ENCODE measurements at regions not wholly inside any gene's neighbourhood (a gene's known extent, or its start where the extent isn't known, plus 50 kb on each side); places are given as distances from the start of the nearest gene placed in this dataset.

- Mint-ChIP-seq H3K27ac (no peak overlapping the region), H3K4me1 (no peaks in the 10 kb centered on the region), H3K9me3 (no peaks in the 10 kb centered on the region), H3K4me3 (no peak overlapping the region), H3K36me3 (no peaks in the 10 kb centered on the region), H3K27me3 (peaks cover 14% of the 10 kb centered on the region)
- no peak for ATAC-seq (ENCODE audit: low read depth)
- no peak for DNase-seq (ENCODE audit: low spot score in 2 of 2)
These were observed 237.3 kb upstream of the CDH5 start for GRCh38 chr16:66129196-66129595.

GRCh38 chr16:66128371-66128770 lies 238.1 kb upstream of the CDH5 start:
- no peak overlapping the region for H3K4me3 Mint-ChIP-seq
- no peaks in the 10 kb centered on the region for H3K9me3 Mint-ChIP-seq
- H3K27me3 Mint-ChIP-seq: peaks cover 14% of the 10 kb centered on the region
- H3K4me1 Mint-ChIP-seq: no peaks in the 10 kb centered on the region
- no peak overlapping the region for H3K27ac Mint-ChIP-seq
- ATAC-seq (ENCODE audit: low read depth): no peak
- DNase-seq (ENCODE audit: low spot score in 2 of 2): no peak
- H3K36me3 Mint-ChIP-seq: no peaks in the 10 kb centered on the region

GRCh38 chr16:66127459-66128370 lies 238.8 kb upstream of the CDH5 start:
- no peaks in the 10 kb centered on the region for H3K9me3 Mint-ChIP-seq
- peaks cover 14% of the 10 kb centered on the region for H3K27me3 Mint-ChIP-seq
- H3K4me1 Mint-ChIP-seq: no peaks in the 10 kb centered on the region
- H3K27ac Mint-ChIP-seq: no peak overlapping the region
- no peak for ATAC-seq (ENCODE audit: low read depth)
- no peak overlapping the region for H3K4me3 Mint-ChIP-seq
- no peak for DNase-seq (ENCODE audit: low spot score in 2 of 2)
- no peaks in the 10 kb centered on the region for H3K36me3 Mint-ChIP-seq

- Mint-ChIP-seq H3K27me3 (peaks cover 7% of the 10 kb centered on the region), H3K9me3 (no peaks in the 10 kb centered on the region), H3K4me3 (no peak overlapping the region), H3K36me3 (no peaks in the 10 kb centered on the region), H3K4me1 (no peaks in the 10 kb centered on the region), H3K27ac (no peak overlapping the region)
- DNase-seq (ENCODE audit: low spot score in 2 of 2): no peak
- no peak for ATAC-seq (ENCODE audit: low read depth)
These were observed 245.0 kb upstream of the CDH5 start for GRCh38 chr16:66121466-66121865.

- H3K4me1 Mint-ChIP-seq: no peaks in the 10 kb centered on the region
- H3K9me3 Mint-ChIP-seq: no peaks in the 10 kb centered on the region
- no peaks in the 10 kb centered on the region for H3K36me3 Mint-ChIP-seq
- no peak for ATAC-seq (ENCODE audit: low read depth)
- DNase-seq (ENCODE audit: low spot score in 2 of 2): no peak
- H3K27ac Mint-ChIP-seq: no peak overlapping the region
- no peak overlapping the region for H3K4me3 Mint-ChIP-seq
- H3K27me3 Mint-ChIP-seq: peaks cover 7% of the 10 kb centered on the region
These were observed 245.8 kb upstream of the CDH5 start for GRCh38 chr16:66120656-66121055.

- no peak overlapping the region for H3K4me3 Mint-ChIP-seq
- no peaks in the 10 kb centered on the region for H3K9me3 Mint-ChIP-seq
- DNase-seq (ENCODE audit: low spot score in 2 of 2) (no peak), ATAC-seq (ENCODE audit: low read depth) (no peak)
- no peaks in the 10 kb centered on the region for H3K27me3 Mint-ChIP-seq
- no peaks in the 10 kb centered on the region for H3K36me3 Mint-ChIP-seq
- no peak overlapping the region for H3K27ac Mint-ChIP-seq
- no peaks in the 10 kb centered on the region for H3K4me1 Mint-ChIP-seq
These were observed 250.1 kb upstream of the CDH5 start for GRCh38 chr16:66116163-66117002.

- no peaks in the 10 kb centered on the region for H3K36me3 Mint-ChIP-seq
- H3K27me3 Mint-ChIP-seq: no peaks in the 10 kb centered on the region
- no peak for ATAC-seq (ENCODE audit: low read depth)
- no peak overlapping the region for H3K4me3 Mint-ChIP-seq
- no peaks in the 10 kb centered on the region for H3K9me3 Mint-ChIP-seq
- no peak for DNase-seq (ENCODE audit: low spot score in 2 of 2)
- no peak overlapping the region for H3K27ac Mint-ChIP-seq
- no peaks in the 10 kb centered on the region for H3K4me1 Mint-ChIP-seq
These were observed 251.1 kb upstream of the CDH5 start for GRCh38 chr16:66115373-66115772.

- H3K9me3 Mint-ChIP-seq: no peaks in the 10 kb centered on the region
- no peak overlapping the region for H3K4me3 Mint-ChIP-seq
- no peaks in the 10 kb centered on the region for H3K4me1 Mint-ChIP-seq
- ATAC-seq (ENCODE audit: low read depth) (no peak), DNase-seq (ENCODE audit: low spot score in 2 of 2) (no peak)
- H3K27me3 Mint-ChIP-seq: peaks cover 6% of the 10 kb centered on the region
- H3K27ac Mint-ChIP-seq: no peak overlapping the region
- no peaks in the 10 kb centered on the region for H3K36me3 Mint-ChIP-seq
These were observed 253.3 kb upstream of the CDH5 start for GRCh38 chr16:66113223-66113622.

- H3K4me3 Mint-ChIP-seq: no peak overlapping the region
- peaks cover 7% of the 10 kb centered on the region for H3K27me3 Mint-ChIP-seq
- ATAC-seq (ENCODE audit: low read depth): no peak
- no peaks in the 10 kb centered on the region for H3K36me3 Mint-ChIP-seq
- DNase-seq (ENCODE audit: low spot score in 2 of 2): no peak
- H3K9me3 Mint-ChIP-seq: no peaks in the 10 kb centered on the region
- H3K4me1 Mint-ChIP-seq: no peaks in the 10 kb centered on the region
- no peak overlapping the region for H3K27ac Mint-ChIP-seq
These were observed 256.8 kb upstream of the CDH5 start for GRCh38 chr16:66109677-66110076.

GRCh38 chr16:66107661-66108060 lies 258.8 kb upstream of the CDH5 start:
- H3K36me3 Mint-ChIP-seq: no peaks in the 10 kb centered on the region
- H3K4me1 Mint-ChIP-seq: no peaks in the 10 kb centered on the region
- H3K9me3 Mint-ChIP-seq: no peaks in the 10 kb centered on the region
- no peak overlapping the region for H3K27ac Mint-ChIP-seq
- peaks cover 7% of the 10 kb centered on the region for H3K27me3 Mint-ChIP-seq
- no peak for DNase-seq (ENCODE audit: low spot score in 2 of 2)
- no peak for ATAC-seq (ENCODE audit: low read depth)
- H3K4me3 Mint-ChIP-seq: no peak overlapping the region

- DNase-seq (ENCODE audit: low spot score in 2 of 2) (no peak), ATAC-seq (ENCODE audit: low read depth) (no peak)
- H3K4me1 Mint-ChIP-seq: no peaks in the 10 kb centered on the region
- peaks cover 2% of the 10 kb centered on the region for H3K27me3 Mint-ChIP-seq
- peaks cover 1% of the 10 kb centered on the region for H3K9me3 Mint-ChIP-seq
- no peaks in the 10 kb centered on the region for H3K36me3 Mint-ChIP-seq
- H3K27ac Mint-ChIP-seq: no peak overlapping the region
- no peak overlapping the region for H3K4me3 Mint-ChIP-seq
These were observed 263.3 kb upstream of the CDH5 start for GRCh38 chr16:66103211-66103610.

- ATAC-seq (ENCODE audit: low read depth) (no peak), DNase-seq (ENCODE audit: low spot score in 2 of 2) (no peak)
- Mint-ChIP-seq H3K27ac (no peak overlapping the region), H3K9me3 (peaks cover 1% of the 10 kb centered on the region), H3K27me3 (no peaks in the 10 kb centered on the region), H3K4me3 (no peak overlapping the region), H3K36me3 (no peaks in the 10 kb centered on the region), H3K4me1 (no peaks in the 10 kb centered on the region)
These were observed 267.2 kb upstream of the CDH5 start for GRCh38 chr16:66099306-66099705.

GRCh38 chr16:66097751-66098150 lies 268.7 kb upstream of the CDH5 start:
- H3K27me3 Mint-ChIP-seq: no peaks in the 10 kb centered on the region
- DNase-seq (ENCODE audit: low spot score in 2 of 2) (no peak), ATAC-seq (ENCODE audit: low read depth) (no peak)
- H3K4me1 Mint-ChIP-seq: no peaks in the 10 kb centered on the region
- no peak overlapping the region for H3K4me3 Mint-ChIP-seq
- H3K36me3 Mint-ChIP-seq: no peaks in the 10 kb centered on the region
- H3K27ac Mint-ChIP-seq: no peak overlapping the region
- H3K9me3 Mint-ChIP-seq: peaks cover 1% of the 10 kb centered on the region

GRCh38 chr16:66095676-66096075 lies 270.8 kb upstream of the CDH5 start:
- Mint-ChIP-seq H3K9me3 (peaks cover 1% of the 10 kb centered on the region), H3K27me3 (no peaks in the 10 kb centered on the region), H3K27ac (no peak overlapping the region), H3K4me3 (no peak overlapping the region), H3K4me1 (no peaks in the 10 kb centered on the region), H3K36me3 (no peaks in the 10 kb centered on the region)
- ATAC-seq (ENCODE audit: low read depth): no peak
- no peak for DNase-seq (ENCODE audit: low spot score in 2 of 2)
